Esophagus muscularis mucosa (tissue), 4 donors: ENCODE measurements at regions not wholly inside any gene's neighbourhood (a gene's known extent, or its start where the extent isn't known, plus 50 kb on each side); places are given as distances from the start of the nearest gene placed in this dataset.

Source experiments
- CTCF ChIP-seq, 3 experiments: fragments of 200-600 bp in 2 of 3; fragments of 450-650 bp in 1 of 3; sonication (generic) in 2 of 3; IDR thresholded peaks; one replicate each; pipeline ENCODE4 v1.5.1; 2017 to 2019; ENCODE audit warnings: antibody characterized with exemption in 3 of 3, mild to moderate bottlenecking in 2 of 3, moderate library complexity in 1 of 3
- EP300 ChIP-seq: sonication (generic); formaldehyde crosslinking; IDR thresholded peaks from one replicate; pipeline ENCODE4 v1.6.1; 2017; ENCODE audit warnings: antibody characterized with exemption
- POLR2A ChIP-seq: fragments of 450-650 bp; IDR thresholded peaks from one replicate; pipeline ENCODE4 v1.6.1; 2017; ENCODE audit warnings: antibody characterized with exemption, moderate library complexity, mild to moderate bottlenecking, low read depth
- POLR2AphosphoS5 ChIP-seq, 2 donors: sonication (generic); formaldehyde crosslinking; IDR thresholded peaks; one replicate each; pipeline ENCODE4 v1.6.1; 2017; ENCODE audit warnings: antibody characterized with exemption in 2 of 2

GRCh38 chr15:83396101-83396500, 51.0 kb upstream of the SH3GL3 start:
- TF ChIP-seq CTCF (IDR thresholded peaks at IDR 0.05) (no peak), POLR2A (no peak), POLR2AphosphoS5 (IDR thresholded peaks at IDR 0.05) (no peak), EP300 (no peak)
